SK-N-MC (cell line): ENCODE measurements at regions not wholly inside any gene's neighbourhood (a gene's known extent, or its start where the extent isn't known, plus 50 kb on each side); places are given as distances from the start of the nearest gene placed in this dataset.

Experiments used
- EZH2 ChIP-seq: fragments of 200-600 bp; sonication (generic); IDR thresholded peaks from one replicate; pipeline ENCODE4 v1.6.1; 2017; ENCODE audit warnings: antibody characterized with exemption
- FOXP2 ChIP-seq: optimal IDR thresholded peaks from 2 replicates; pipeline ENCODE3; 2011; ENCODE audit warnings: mild to moderate bottlenecking, moderate library complexity; ENCODE audit not compliant: insufficient read depth; ENCODE audit errors: extremely low read length, control extremely low read depth
- POLR2AphosphoS5 ChIP-seq: IDR thresholded peaks from 2 replicates; pipeline ENCODE4 v1.6.1; 2012; ENCODE audit warnings: mild to moderate bottlenecking, low read depth, low read length, borderline replicate concordance

GRCh38 chr21:28833182-28833581 lies 159.5 kb downstream of the LTN1 start:
- TF ChIP-seq EZH2 (no peak), FOXP2 (no peak), POLR2AphosphoS5 (no peak)
